NCI-H128 (cell line): ENCODE measurements at regions not wholly inside any gene's neighbourhood (a gene's known extent, or its start where the extent isn't known, plus 50 kb on each side); places are given as distances from the start of the nearest gene placed in this dataset.

ENCODE experiments used
- DNase-seq: peaks from one replicate; lab custom pipeline; 2025; ENCODE audit not compliant: unreplicated experiment; lab: John Stamatoyannopoulos, UW

GRCh38 chr6:91860541-91861335 is 1273.9 kb upstream of the MAP3K7 start:
- DNase-seq, result no peak

- no peak for DNase-seq
Measured at GRCh38 chr6:91852252-91852651, 1265.4 kb upstream of the MAP3K7 start.

- no peak for DNase-seq
Measured at GRCh38 chr6:91834813-91835212, 1247.9 kb upstream of the MAP3K7 start.

- no peak for DNase-seq
Measured at GRCh38 chr6:91827151-91827550, 1240.3 kb upstream of the MAP3K7 start.

- DNase-seq, result no peak
Measured at GRCh38 chr6:91826128-91826527, 1239.3 kb upstream of the MAP3K7 start.

GRCh38 chr6:91824331-91824730 is 1237.5 kb upstream of the MAP3K7 start:
- DNase-seq, result no peak

- DNase-seq, result no peak
Measured at GRCh38 chr6:91822581-91822980, 1235.7 kb upstream of the MAP3K7 start.

- no peak for DNase-seq
Measured at GRCh38 chr6:91816335-91816734, 1229.5 kb upstream of the MAP3K7 start.

GRCh38 chr6:91813641-91814040 is 1226.8 kb upstream of the MAP3K7 start:
- DNase-seq, result no peak

GRCh38 chr6:91812596-91813274 is 1225.9 kb upstream of the MAP3K7 start:
- no peak for DNase-seq

- DNase-seq, result no peak
Measured at GRCh38 chr6:91804981-91805380, 1218.1 kb upstream of the MAP3K7 start.

GRCh38 chr6:91802431-91802830 is 1215.6 kb upstream of the MAP3K7 start:
- no peak for DNase-seq

GRCh38 chr6:91796603-91797002 is 1209.7 kb upstream of the MAP3K7 start:
- no peak for DNase-seq

GRCh38 chr6:91788501-91788900 is 1201.6 kb upstream of the MAP3K7 start:
- no peak for DNase-seq

- no peak for DNase-seq
Measured at GRCh38 chr6:91786474-91787184, 1199.8 kb upstream of the MAP3K7 start.

- DNase-seq, result no peak
Measured at GRCh38 chr6:91782802-91783201, 1195.9 kb upstream of the MAP3K7 start.

- no peak for DNase-seq
Measured at GRCh38 chr6:91781946-91782345, 1195.1 kb upstream of the MAP3K7 start.

- no peak for DNase-seq
Measured at GRCh38 chr6:91780270-91780669, 1193.4 kb upstream of the MAP3K7 start.

- no peak for DNase-seq
Measured at GRCh38 chr6:91761621-91762020, 1174.7 kb upstream of the MAP3K7 start.

- DNase-seq, result no peak
Measured at GRCh38 chr6:91754691-91755090, 1167.8 kb upstream of the MAP3K7 start.

GRCh38 chr6:91751526-91751925 is 1164.7 kb upstream of the MAP3K7 start:
- no peak for DNase-seq

GRCh38 chr6:91744566-91744965 is 1157.7 kb upstream of the MAP3K7 start:
- DNase-seq, result no peak
